HUDEP-2 (cell line): ENCODE measurements at regions not wholly inside any gene's neighbourhood (a gene's known extent, or its start where the extent isn't known, plus 50 kb on each side); places are given as distances from the start of the nearest gene placed in this dataset.
"Not testable (repeated sequence)": the region's sequence is repeated elsewhere in the genome, so short reads cannot be mapped to it uniquely, and the experiment has no call there.

Source experiments
- DNase-seq, 76 experiments: peaks; one replicate each; lab custom pipeline; 2025; ENCODE audit not compliant: unreplicated experiment in 76 of 76; lab: John Stamatoyannopoulos, UW

DNA sequence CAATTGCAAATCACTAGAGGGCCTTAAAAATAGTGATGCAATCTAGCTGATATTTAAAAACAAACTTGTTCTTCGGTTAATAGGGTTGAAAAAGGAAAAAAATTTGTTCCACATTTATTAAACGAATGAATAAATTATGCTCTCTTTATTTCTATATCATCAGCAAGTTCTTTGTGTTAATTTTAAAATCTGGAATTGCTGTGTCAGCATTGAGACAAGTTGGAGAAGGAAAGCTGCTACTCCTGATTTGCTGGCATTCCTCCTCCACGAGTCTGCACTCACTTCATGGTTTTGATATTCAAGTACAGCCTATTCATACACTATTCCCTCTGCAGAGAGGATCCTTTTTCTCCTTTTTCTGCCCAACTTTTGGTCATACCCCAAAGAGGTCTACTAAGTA lies 117.6 kb downstream of the MRPL39 start:
- DNase-seq, result no peak

DNA sequence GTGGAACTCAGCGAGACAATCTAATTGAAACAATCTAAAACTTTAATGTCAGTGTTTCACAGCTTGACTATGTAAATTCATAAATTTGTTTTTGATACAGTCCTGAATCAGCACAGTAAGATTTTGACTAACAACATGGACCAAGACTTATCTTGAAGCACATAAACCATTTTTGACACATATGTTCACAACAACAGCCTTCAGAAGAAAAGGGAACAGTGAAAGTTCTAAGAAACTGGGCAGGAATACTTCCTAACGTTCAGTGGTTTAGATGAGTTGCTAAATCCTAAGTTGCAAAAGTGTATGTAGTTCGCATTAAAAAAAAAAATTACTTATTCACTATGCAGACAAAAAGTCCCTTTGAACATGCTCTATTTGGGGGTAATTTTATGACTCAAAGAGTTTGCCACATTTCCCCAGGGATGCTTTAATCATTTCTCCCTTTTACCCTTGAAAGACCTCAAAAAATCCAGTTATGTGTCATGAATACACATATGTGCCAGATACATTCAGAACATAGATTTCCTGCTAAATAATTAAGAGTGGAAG lies 120.2 kb downstream of the MRPL39 start:
- no peak for DNase-seq

DNA sequence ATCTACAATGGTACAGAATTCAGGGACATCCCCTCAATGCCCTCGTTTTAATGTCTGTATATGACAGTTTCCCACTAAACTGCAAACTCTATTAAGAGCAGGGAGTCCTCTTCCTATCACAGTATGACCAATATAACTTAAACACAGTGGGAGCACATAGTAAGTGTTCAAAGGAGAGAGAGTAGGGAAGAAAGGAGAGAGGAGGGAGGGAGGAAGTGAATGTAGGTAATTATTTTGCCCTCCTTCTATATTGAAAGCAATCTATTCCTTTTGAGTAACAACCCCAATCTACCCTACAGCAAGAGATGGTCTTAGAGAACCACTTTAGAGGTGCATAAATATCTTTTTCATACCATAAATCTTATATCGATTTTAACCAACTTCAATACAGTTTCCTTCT lies 121.4 kb downstream of the MRPL39 start:
- no peak for DNase-seq

DNA sequence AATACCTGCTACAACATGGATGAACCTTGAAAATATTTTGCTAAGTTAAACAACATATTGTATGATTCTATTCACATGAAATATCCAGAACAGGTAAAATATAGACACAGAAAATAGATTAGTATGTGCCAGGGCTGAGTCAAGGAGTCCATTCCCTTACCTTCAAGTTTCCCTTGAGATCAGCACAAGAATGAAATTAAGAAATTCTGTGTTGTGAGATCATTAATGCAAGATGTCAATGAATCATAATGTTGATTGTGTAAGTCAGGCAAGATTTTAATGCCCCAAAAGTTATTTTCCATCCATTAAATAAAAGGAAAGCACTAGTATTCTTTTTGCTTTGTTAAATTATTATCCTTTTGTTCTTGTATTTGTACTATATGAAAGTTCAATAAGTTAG lies 139.4 kb downstream of the MRPL39 start:
- no peak for DNase-seq

DNA sequence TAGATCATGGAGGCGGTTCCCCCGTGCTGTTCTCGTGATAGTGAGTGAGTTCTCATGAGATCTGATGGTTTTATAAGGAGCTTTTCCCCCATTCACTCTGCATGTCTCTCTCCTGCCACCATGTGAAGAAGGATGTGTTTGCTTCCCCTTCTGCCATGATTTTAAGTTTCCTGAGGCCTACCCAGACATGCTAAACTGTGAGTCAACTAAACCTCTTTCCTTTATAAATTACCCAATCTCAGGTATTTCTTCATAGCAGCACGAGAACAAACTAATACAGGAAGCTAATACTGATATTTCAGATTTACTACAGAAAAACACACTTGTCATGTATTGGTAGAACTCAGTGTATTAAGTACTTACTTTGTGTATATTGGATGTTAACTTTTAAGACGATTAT lies 140.2 kb downstream of the MRPL39 start:
- not testable (repeated sequence) for DNase-seq

DNA sequence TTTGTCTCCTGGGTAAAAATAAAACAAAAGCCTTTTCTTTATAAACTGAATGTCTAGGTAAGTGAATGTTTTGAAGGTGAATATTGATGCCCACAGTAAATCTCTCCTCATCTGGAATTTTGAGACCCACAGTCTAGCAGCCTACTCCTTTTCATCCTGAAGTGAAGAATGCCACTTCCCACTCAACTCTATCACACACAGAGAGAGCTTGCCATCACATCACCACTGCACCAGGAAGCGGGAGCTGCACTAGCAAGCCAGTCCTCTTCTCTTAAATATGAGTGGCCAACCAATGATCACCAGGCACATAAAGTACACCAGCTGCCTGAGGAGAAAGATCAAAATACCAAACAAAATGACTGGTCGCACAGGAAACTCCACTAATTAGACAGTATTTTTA lies 140.8 kb downstream of the MRPL39 start:
- no peak for DNase-seq

DNA sequence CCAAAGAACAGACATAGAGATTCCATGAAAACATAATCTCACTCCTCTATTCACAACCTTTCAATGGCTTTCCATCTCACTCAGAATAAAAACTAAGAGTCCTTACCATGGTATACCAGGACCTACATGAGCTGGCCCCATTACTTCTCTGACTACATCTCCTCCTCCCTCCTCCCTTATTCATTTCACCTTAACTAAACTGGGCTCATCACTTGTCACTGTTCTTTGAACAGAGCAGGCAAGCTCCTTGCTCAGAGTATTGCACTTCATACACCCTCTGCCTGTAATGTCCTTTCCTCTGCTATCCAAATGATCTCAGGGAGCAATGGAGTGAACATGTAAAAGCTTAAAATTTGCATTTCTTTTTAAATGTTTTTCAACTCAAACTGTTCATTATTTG lies 142.0 kb downstream of the MRPL39 start:
- DNase-seq, result no peak

DNA sequence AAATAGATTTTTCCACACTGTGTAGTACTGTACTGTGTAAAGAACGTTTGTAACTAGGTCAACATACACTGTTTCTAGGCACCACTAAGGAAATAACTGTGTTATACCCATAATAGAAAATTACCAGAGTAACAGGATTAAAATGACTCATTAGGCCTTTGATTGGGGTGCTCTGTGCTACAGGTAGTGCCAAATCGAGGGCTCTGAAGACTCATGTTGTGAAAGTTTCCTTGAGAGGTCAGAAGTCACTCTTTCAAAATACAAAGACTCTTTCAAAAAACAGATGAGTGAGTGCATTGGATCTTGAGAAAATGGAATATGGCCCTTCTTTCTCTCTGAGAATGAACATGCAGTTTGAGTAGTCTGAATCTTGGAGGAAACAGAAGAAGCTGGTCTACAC lies 143.0 kb downstream of the MRPL39 start:
- DNase-seq, result no peak

DNA sequence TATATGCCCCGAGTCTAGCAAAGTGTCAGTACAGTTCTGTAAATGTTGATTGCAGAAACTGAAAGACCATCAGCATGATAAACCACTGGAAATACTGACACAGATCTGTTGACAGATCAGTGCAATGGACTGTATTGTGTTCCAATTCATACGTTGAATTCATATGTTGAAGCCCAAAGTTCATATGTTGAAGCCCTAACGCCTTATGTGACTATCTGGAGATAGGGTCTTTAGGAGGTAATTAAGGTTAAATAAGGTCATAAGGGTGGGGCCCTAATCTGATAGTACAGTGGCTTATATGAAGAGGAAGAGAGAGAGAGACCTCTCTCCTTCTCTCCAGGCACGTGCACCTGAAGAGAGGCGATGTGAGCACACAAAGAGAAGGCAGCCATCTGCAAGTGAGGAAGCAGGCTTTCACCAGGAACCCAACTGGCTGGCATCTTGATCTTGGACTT lies 144.7 kb downstream of the MRPL39 start:
- no peak for DNase-seq

DNA sequence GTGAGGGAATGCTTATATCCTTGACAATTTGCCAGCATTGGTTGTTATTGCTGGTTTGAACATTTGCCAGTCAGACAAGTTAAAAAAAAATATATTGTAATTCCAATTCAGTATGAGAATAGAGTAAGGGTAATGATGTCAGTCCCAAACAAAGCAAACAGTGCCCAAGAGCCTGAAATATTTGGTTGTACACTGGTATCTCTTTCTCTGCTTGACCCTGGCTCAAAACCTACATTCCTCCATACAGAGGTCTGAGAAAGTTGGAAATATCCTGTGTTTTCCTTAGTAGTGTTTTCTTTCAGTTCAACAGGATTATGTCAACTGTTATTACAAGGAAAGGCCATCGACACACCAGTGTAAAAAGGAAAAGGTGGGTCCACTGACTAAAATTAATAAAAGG lies 145.6 kb downstream of the MRPL39 start:
- no peak for DNase-seq

DNA sequence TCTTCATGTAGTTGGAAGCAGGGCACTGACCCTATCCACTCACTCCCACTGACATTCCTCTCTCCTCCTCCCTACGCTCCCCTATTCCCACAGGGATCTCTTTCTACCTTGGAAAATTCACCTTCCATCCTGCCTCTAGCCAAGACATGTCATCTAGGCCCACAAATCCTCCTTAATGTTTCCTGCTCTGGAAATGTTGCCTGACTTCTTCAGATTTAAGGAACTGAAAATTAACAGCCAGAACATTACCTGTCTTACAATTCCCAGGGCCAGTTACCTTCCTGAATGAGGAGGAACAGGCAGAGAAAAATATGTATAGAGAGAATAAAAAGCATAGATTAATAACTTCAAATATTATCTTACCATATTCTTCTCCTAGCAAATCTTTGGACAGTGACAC lies 147.3 kb downstream of the MRPL39 start:
- DNase-seq, result no peak

DNA sequence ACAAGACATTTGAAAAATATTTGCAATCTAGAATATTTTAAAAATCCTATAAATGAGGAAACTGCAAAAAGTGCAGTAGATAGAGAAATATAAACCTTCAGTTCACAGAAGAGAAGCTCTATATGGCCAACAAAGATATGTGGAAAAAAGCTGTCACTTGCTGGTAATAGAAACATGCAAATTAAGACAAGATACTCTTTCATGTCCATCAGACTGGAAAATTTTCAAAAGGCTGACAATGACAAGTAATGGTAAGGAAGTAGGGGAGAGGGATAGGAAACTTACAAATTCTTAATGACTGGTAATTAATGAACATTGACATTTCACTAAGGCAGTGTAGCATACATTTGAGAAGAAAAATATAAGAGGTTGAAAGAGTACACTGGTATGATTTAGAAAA lies 147.9 kb downstream of the MRPL39 start:
- DNase-seq, result no peak

DNA sequence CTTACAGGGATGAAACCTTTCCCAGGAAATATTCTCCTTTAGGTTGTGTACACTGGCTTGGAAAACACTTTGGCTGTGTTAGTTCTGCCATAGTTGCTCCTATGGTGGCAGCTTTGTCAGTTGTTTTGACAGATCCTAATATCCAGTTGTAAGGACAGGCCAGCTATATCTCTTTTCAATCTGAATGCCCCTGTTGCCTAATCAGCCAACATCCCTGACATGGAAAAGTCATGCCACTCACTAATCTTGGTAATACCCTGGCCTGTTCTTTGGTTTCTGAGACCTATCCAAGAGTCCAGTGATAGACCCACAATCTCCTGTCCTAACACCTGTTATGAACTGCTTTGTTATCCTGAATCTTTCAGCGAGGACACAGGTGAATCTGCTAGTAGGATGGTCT lies 148.8 kb downstream of the MRPL39 start:
- no peak for DNase-seq

DNA sequence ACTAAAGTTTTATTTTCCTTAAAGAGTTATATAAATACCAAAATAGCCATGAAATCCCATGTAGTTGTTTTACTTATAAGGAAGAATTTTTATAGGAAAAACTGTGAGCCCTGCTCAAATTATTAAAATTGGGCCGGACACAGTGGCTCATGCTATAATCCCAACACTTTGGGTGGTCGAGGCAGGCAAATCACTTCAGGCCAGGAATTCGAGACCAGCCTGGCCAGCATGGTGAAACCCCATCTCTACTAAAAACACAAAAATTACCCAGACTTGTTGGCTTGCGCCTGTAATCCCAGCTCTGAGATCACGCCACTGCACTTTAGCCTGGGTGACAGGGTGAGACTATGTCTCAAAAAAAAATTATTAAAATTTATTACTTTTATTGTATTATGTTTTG lies 149.3 kb downstream of the MRPL39 start:
- DNase-seq, result no peak

DNA sequence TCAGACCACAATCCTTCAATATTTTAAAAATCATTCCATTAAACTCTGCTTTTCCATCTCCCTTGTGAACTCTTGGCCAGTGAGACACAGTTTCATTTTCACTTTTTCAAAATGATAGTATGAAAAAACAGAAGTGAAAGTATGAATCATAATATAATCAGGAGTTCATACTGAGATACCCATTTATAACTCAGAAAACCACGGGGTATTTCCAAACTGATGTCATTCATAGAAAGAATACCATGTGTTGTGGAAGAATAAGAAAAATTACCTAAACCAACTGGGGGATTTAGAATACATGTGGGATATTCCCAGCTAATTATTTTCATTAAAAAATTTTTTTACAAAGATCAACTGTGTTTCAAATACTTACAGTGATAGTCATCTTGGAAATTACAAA lies 149.9 kb downstream of the MRPL39 start:
- no peak for DNase-seq

DNA sequence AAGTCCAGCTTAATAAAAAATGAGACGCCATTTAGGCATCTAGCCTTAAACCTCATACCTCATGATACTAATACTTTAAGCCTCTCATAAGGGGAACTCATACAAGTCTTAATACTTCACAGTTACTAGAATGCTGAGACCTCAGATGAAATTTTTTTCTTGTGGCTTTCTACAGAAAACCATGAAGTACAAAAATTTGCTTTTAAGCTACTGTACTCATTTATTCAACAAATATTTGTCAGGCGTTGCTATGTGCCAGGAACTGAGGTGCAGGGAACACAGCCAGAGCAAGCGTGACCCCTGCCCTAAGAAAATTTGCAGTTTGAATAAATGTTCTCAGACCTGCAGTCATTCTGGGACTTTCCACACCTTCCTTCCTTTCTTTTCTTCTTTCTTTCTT lies 150.6 kb downstream of the MRPL39 start:
- DNase-seq, result no peak

DNA sequence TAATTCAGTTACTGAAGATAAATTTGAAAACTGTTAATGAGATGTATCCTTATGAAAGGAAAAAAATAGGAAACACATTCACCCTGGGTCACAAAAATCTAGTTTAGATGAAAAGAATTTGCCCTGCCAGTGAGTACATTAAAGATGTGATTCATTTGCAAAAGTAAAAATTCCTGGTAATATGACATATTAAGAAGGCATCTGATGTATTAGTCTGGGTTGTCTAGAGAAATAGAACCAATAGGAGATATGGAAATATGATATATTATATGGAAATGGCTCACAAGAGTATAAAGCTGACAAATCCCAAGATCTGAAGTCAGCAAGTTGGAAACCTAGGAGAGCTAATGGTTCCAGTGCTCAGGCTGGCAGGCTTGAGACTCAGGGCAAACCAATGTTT lies 153.8 kb downstream of the MRPL39 start:
- no peak for DNase-seq

DNA sequence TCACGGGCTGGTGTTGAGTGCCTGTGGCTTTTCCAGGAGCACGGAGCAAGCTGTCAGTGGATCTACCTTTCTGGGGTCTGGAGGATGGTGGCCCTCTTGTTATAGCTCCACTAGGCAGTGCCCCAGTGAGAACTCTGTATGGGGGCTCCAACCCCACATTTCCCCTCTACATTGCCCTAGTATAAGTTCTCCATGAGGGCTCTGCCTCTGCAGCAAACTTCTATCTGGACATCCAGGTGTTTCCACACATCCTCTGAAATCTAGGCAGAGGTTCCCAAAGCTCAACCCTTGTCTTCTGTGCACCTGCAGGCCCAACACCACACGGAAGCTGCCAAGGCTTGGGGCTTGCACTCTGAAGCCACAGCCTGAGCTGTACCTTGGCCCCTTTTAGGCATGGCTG lies 157.3 kb downstream of the MRPL39 start:
- DNase-seq, result no peak

DNA sequence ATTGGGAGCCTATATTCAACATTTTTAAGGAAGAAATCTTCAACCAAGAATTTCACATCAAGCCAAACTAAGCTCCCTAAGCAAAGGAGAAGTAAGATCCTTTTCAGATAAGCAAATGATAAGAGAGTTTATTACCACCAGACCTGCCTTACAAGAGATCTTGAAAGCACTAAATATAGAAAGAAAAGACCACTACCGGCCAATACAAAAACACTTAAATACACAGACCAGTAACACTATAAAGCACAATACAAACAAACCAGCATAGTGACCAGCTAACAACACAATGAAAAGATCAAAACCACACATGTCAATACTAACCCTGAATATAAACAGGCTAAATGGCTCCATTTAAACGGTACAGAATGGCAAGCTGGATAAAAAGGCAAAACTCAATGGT lies 165.4 kb downstream of the MRPL39 start:
- DNase-seq, result no peak

DNA sequence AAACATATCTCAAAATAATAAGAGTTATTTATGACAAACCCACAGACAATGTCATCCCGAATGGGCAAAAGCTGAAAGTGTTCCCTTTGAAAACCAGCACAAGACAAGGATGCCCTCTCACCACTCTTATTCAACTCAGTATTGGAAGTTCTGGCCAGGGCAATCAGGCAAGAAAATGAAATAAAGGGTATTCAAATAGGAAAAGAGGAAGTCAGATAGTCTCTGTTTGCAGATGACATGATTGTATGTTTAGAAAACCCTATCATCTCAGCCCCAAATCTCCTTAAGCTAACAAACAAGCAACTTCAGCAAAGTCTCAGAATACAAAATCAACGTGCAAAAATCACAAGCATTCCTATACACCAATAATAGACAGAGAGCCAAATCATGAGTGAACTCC lies 169.8 kb downstream of the MRPL39 start:
- DNase-seq, result not testable (repeated sequence)

DNA sequence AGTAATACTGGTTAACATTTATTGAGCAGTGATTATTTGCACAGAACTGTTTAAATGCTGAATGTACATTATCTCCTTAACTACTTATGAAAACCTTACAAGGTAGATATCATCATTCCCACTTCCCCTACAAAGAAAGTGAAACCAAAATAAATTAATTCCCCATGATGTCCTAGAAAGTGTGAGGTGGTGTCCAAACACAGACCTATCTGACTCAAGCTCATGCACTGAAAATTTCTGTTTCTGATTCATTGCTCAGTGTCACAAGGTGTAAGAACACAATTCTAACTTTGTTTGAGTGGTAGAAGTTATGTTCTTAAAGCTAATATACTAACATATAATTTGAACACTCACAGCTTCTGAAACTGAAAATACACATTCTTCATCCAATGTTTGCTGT lies 178.7 kb downstream of the MRPL39 start:
- DNase-seq, result no peak

DNA sequence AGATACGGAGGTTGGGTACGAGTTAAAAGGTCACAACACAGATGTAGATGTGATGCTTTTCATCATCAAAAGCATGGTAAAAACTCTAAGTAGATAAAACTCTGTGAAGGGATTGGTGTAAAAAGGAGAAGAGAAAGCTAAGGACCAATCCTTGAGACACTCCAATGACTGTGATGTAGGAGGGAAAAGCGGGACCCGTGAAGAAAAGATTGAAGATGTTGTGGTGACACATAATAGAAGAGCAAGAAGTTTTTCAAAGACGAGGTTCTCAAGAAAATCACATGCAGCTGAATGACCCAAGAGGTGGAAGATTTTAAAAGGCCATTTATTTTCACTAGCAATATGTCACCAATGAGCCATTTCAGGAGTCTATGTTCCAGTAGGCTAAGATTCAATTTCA lies 179.5 kb downstream of the MRPL39 start:
- DNase-seq, result no peak

DNA sequence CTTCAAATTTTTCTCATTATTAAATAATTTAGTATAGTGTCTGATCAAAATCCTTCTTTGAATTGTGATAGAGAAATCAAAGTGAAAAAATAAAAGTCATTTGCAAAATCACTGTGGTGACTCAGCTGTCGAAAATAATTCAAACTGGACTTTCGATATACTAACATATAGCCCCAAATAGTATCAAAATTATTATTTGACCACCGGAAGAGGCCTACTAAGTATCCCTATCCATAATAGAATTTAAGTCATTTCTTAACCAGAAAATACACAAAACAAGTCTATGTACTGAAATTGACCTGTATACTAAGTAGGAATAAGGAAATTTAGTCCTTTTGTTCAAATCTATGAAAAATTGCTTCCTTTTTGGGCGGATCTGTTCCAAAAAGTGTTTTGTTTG lies 180.7 kb downstream of the MRPL39 start:
- DNase-seq, result no peak

DNA sequence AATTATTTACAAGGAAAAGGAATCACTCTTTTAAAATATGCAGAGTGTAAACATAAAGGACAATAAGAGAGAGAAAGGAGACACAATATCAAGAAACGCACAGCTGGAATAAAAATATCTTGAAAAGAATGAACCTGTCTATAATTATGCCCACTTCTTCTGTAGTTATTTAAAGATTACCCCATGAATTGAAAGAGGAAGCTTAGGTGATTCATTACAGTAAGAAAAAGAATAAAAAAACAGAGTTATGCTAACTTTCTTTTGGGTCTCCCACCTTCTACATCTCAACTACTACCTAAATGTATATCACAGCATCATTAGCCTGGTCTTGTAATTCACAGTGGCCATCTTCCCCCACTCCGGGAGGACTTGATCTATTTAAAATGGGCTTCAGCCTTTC lies 182.1 kb downstream of the MRPL39 start:
- no peak for DNase-seq
